ENCODE measurements at regions not wholly inside any gene's neighbourhood (a gene's known extent, or its start where the extent isn't known, plus 50 kb on each side); places are given as distances from the start of the nearest gene placed in this dataset.

DNA sequence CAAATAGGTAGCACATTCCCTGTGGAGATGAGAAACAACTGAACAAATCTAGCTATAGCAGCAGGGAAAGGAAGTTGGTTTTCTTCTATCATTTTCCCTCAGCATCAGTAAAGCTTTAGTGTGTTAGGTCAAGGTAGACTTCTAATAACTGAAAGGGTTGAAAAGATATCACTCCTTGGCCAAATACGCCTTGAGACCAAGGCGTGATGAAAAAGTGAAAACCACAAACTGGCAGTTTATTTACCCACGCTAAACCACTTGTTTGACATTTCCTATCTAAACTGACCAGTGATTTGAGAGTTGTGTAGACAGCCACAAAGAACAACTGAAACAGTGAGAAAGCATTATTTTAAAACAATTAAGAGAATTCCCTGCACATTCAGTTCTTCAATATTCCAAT lies 99.6 kb upstream of the SOX5 start:
- BruUV-seq (replicated peaks), result no TSS peak
- peaks cover 8% of the 10 kb centered on the region; the same call in 1 of the 2 replicates for H3K9me3 ChIP-seq (ENCODE audit: low read length)
- H3K9ac ChIP-seq (ENCODE audit: insufficient read depth, low read depth, low read length), result no peak overlapping the region
- H4K20me1 ChIP-seq (ENCODE audit: insufficient read depth, low read length), result no peaks in the 10 kb centered on the region
- ChIA-PET CTCF (ENCODE audit: low intra/inter-chr PET ratio, low total read pairs) (no interaction called here), POLR2A (interaction anchor here (0.7 kb wide), 1 partner anchor 9 kb away, joined by 5 read pairs; no protein-coding TSS in a partner anchor)
- no peaks in the 10 kb centered on the region for H3K36me3 ChIP-seq (replicated peaks in 1 of 2; ENCODE audit: control insufficient read depth in 1 of 2, insufficient read depth in 2 of 2, low read length in 2 of 2)
- no peaks in the 10 kb centered on the region for H3K79me2 ChIP-seq (ENCODE audit: insufficient read depth, low read length)
- intact Hi-C loops (cut with micrococcal nuclease; ENCODE audit: unreplicated experiment) (no loop called here), in situ Hi-C loops (cut with HindIII; ENCODE audit: extremely low pct_ligation_motif_present, low pct_unique_long_range_greater_than_20kb) (no loop called here)
- H3K4me3 ChIP-seq (replicated peaks in 1 of 3; ENCODE audit: insufficient read depth in 1 of 3, low read depth in 2 of 3, low read length in 3 of 3), result no peak overlapping the region
- 75% methylated on average over 3 of the region's 3 CpGs for WGBS (ENCODE audit: low lambda C conversion rate)
- DNase-seq (ENCODE audit: low spot score) (no peak), FAIRE-seq (no peak), ATAC-seq (no peak)
- peak; percentile 66; the same call in 1 of the 2 replicates for TF ChIP-seq CBFB (CRISPR knock-in tag; IDR thresholded peaks at IDR 0.05)
- no peak for TF ChIP-seq SOX13 (IDR thresholded peaks at IDR 0.05)
- TF ChIP-seq SOX13 (CRISPR knock-in tag; conservative IDR thresholded peaks at IDR 0.05 in 1 of 2, IDR thresholded peaks at IDR 0.05 in 1 of 2), result peak in 1 of 2 experiments; percentile 27; a peak in 1 of 4 replicates
- no peak for TF ChIP-seq KMT2A (CRISPR knock-in tag; IDR thresholded peaks at IDR 0.05)
- TF ChIP-seq, protein P1, sequence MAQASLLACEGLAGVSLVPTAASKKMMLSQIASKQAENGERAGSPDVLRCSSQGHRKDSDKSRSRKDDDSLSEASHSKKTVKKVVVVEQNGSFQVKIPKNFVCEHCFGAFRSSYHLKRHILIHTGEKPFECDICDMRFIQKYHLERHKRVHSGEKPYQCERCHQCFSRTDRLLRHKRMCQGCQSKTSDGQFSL (CRISPR knock-in tag; IDR thresholded peaks at IDR 0.05), result no peak
- no peaks in the 10 kb centered on the region for H3K27me3 ChIP-seq (ENCODE audit: control insufficient read depth in 1 of 2, insufficient read depth in 2 of 2, low read length in 2 of 2)
- peaks cover 45% of the 10 kb centered on the region for H3K4me1 ChIP-seq (ENCODE audit: insufficient read depth, low read length)
- no peak overlapping the region for H2AFZ ChIP-seq (ENCODE audit: low read length)
- no peak overlapping the region for H3K27ac ChIP-seq (ENCODE audit: extremely low read length, insufficient read depth, low read length)
- no peak overlapping the region for H3K4me2 ChIP-seq (ENCODE audit: low read depth, low read length)

- no TSS peak for BruUV-seq (replicated peaks)
- POLR2A ChIA-PET, result no interaction called here
- ATAC-seq, result no peak
These were observed 99.0 kb upstream of the SOX5 start for GRCh38 chr12:24048446-24048845.

More at GRCh38 chr12:24048446-24048845, 99.0 kb upstream of the SOX5 start:
- FAIRE-seq, result no peak
- no peak for DNase-seq (ENCODE audit: low spot score)
- CTCF ChIA-PET (ENCODE audit: low intra/inter-chr PET ratio, low total read pairs), result no interaction called here
- in situ Hi-C loops (cut with HindIII; ENCODE audit: extremely low pct_ligation_motif_present, low pct_unique_long_range_greater_than_20kb) (no loop called here), intact Hi-C loops (cut with micrococcal nuclease; ENCODE audit: unreplicated experiment) (no loop called here)
- no peak overlapping the region for H3K4me3 ChIP-seq (replicated peaks in 1 of 3; ENCODE audit: insufficient read depth in 1 of 3, low read depth in 2 of 3, low read length in 3 of 3)
- H2AFZ ChIP-seq (ENCODE audit: low read length), result no peak overlapping the region
- H4K20me1 ChIP-seq (ENCODE audit: insufficient read depth, low read length), result no peaks in the 10 kb centered on the region
- H3K4me1 ChIP-seq (ENCODE audit: insufficient read depth, low read length), result peaks cover 51% of the 10 kb centered on the region
- H3K27me3 ChIP-seq (ENCODE audit: control insufficient read depth in 1 of 2, insufficient read depth in 2 of 2, low read length in 2 of 2), result no peaks in the 10 kb centered on the region
- no peaks in the 10 kb centered on the region for H3K36me3 ChIP-seq (replicated peaks in 1 of 2; ENCODE audit: control insufficient read depth in 1 of 2, insufficient read depth in 2 of 2, low read length in 2 of 2)
- H3K4me2 ChIP-seq (ENCODE audit: low read depth, low read length), result no peak overlapping the region
- TF ChIP-seq ZNF430 (CRISPR knock-in tag; IDR thresholded peaks at IDR 0.05) (no peak), ZNF33B (CRISPR knock-in tag; IDR thresholded peaks at IDR 0.05) (no peak), ATF7-NPFF (CRISPR knock-in tag; IDR thresholded peaks at IDR 0.05; ENCODE audit: low read depth) (no peak), ZNF709 (CRISPR knock-in tag; IDR thresholded peaks at IDR 0.05) (no peak), ZFP90 (CRISPR knock-in tag; IDR thresholded peaks at IDR 0.05; ENCODE audit: borderline replicate concordance) (no peak), MLX (CRISPR knock-in tag; IDR thresholded peaks at IDR 0.05) (no peak), SP140L (CRISPR knock-in tag; IDR thresholded peaks at IDR 0.05; ENCODE audit: borderline replicate concordance) (no peak), ATAD3A (CRISPR knock-in tag; IDR thresholded peaks at IDR 0.05) (no peak), CBX2 (IDR thresholded peaks at IDR 0.05; ENCODE audit: low read depth, low read length) (no peak), CBX2 (CRISPR knock-in tag; IDR thresholded peaks at IDR 0.05; ENCODE audit: low read depth) (no peak), ZFY (CRISPR knock-in tag; IDR thresholded peaks at IDR 0.05) (no peak), HES4 (CRISPR knock-in tag; IDR thresholded peaks at IDR 0.05; ENCODE audit: borderline replicate concordance) (no peak)
- TF ChIP-seq, protein P2, sequence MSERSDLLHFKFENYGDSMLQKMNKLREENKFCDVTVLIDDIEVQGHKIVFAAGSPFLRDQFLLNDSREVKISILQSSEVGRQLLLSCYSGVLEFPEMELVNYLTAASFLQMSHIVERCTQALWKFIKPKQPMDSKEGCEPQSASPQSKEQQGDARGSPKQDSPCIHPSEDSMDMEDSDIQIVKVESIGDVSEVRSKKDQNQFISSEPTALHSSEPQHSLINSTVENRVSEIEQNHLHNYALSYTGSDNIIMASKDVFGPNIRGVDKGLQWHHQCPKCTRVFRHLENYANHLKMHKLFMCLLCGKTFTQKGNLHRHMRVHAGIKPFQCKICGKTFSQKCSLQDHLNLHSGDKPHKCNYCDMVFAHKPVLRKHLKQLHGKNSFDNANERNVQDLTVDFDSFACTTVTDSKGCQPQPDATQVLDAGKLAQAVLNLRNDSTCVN (CRISPR knock-in tag; IDR thresholded peaks at IDR 0.05; ENCODE audit: borderline replicate concordance), result no peak
- no peaks in the 10 kb centered on the region for H3K79me2 ChIP-seq (ENCODE audit: insufficient read depth, low read length)
- H3K9me3 ChIP-seq (ENCODE audit: low read length), result peaks cover 8% of the 10 kb centered on the region; the same call in 1 of the 2 replicates
- WGBS (ENCODE audit: low lambda C conversion rate), result 95% methylated on average over 4 of the region's 4 CpGs
- H3K27ac ChIP-seq (ENCODE audit: extremely low read length, insufficient read depth, low read length), result no peak overlapping the region
- H3K9ac ChIP-seq (ENCODE audit: insufficient read depth, low read depth, low read length), result no peak overlapping the region

Measured in HepG2 (cell line).